Transverse colon (tissue), 4 donors: ENCODE measurements at regions not wholly inside any gene's neighbourhood (a gene's known extent, or its start where the extent isn't known, plus 50 kb on each side); places are given as distances from the start of the nearest gene placed in this dataset.

ENCODE experiments used
- DNase-seq: peaks from one replicate; pipeline ENCODE4 v3.0.0-alpha.2; 2019
- H3K27ac ChIP-seq, 4 donors: fragments of 200-600 bp; sonication (generic); 2 replicates each; pipeline ENCODE4 v1.5.1; 2016 to 2018; ENCODE audit warnings: inconsistent platforms in 4 of 4
- H3K27me3 ChIP-seq: fragments of 200-600 bp; sonication (generic); 2 replicates; pipeline ENCODE4 v1.5.1; 2017; ENCODE audit warnings: inconsistent platforms
- H3K36me3 ChIP-seq, 4 donors: fragments of 200-600 bp; sonication (generic); 2 replicates each; pipeline ENCODE4 v1.5.1; 2017 to 2019; ENCODE audit warnings: inconsistent platforms in 4 of 4
- H3K4me1 ChIP-seq, 4 donors: fragments of 200-600 bp; sonication (generic); 2 replicates each; pipeline ENCODE4 v1.5.1; 2017 to 2020; ENCODE audit warnings: inconsistent platforms in 4 of 4
- H3K4me3 ChIP-seq, 4 donors: fragments of 200-600 bp; sonication (generic); 1 replicate in 1 of 4; 2 replicates in 3 of 4; pipeline versions ENCODE4 v1.5.1 to v1.6.1; 2017 to 2019; ENCODE audit warnings: inconsistent platforms in 4 of 4
- H3K9me3 ChIP-seq, 2 donors: fragments of 200-600 bp; sonication (generic); 2 replicates each; pipeline ENCODE4 v1.5.1; 2017 to 2019; ENCODE audit warnings: inconsistent platforms in 2 of 2
- EP300 ChIP-seq: sonication (generic); formaldehyde crosslinking; IDR thresholded peaks from one replicate; pipeline ENCODE4 v1.6.1; 2017; ENCODE audit warnings: antibody characterized with exemption, low read depth
- POLR2A ChIP-seq: fragments of 450-650 bp; IDR thresholded peaks from one replicate; pipeline ENCODE4 v1.6.1; 2016; ENCODE audit warnings: antibody characterized with exemption, mild to moderate bottlenecking, moderate library complexity
- POLR2AphosphoS5 ChIP-seq, 3 donors: sonication (generic); formaldehyde crosslinking; IDR thresholded peaks; one replicate each; pipeline ENCODE4 v1.6.1; 2016; ENCODE audit warnings: antibody characterized with exemption in 3 of 3
- WGBS, 2 donors: methylation state at CpG; one replicate each; pipeline ENCODE4 v1.1.5; 2018; ENCODE audit warnings: low coverage in 1 of 2; 5-methylcytosine and 5-hydroxymethylcytosine counted together
- in situ Hi-C, 4 donors: fragments of 200-750 bp; cut with MboI; loops; one replicate each; pipeline versions ENCODE4 v1.15.0 to v1.15.1; 2017; ENCODE audit warnings: low sequenced_read_pairs in 3 of 4, low pct_ligation_motif_present in 1 of 4, low pct_unique_long_range_greater_than_20kb in 1 of 4
- intact Hi-C: fragments of 100-400 bp; cut with DNase I; formaldehyde crosslinking; loops from one replicate; pipeline ENCODE4 v1.15.1; 2023; ENCODE audit warnings: low total_unique reads
- TF ChIP-seq, protein P1 (sequence below), 5 experiments: fragments of 200-600 bp in 3 of 5; fragments of 450-650 bp in 2 of 5; sonication (generic) in 3 of 5; IDR thresholded peaks; 1 replicate in 2 of 5; 2 replicates in 3 of 5; pipeline ENCODE4 v1.5.1; 2016 to 2017; ENCODE audit warnings: antibody characterized with exemption in 5 of 5, inconsistent platforms in 3 of 5, mild to moderate bottlenecking in 2 of 5, moderate library complexity in 1 of 5

GRCh38 chr2:144285324-144285723 is 234.6 kb downstream of the ZEB2 start:
- TF ChIP-seq POLR2A, result no peak
- TF ChIP-seq, protein P1, sequence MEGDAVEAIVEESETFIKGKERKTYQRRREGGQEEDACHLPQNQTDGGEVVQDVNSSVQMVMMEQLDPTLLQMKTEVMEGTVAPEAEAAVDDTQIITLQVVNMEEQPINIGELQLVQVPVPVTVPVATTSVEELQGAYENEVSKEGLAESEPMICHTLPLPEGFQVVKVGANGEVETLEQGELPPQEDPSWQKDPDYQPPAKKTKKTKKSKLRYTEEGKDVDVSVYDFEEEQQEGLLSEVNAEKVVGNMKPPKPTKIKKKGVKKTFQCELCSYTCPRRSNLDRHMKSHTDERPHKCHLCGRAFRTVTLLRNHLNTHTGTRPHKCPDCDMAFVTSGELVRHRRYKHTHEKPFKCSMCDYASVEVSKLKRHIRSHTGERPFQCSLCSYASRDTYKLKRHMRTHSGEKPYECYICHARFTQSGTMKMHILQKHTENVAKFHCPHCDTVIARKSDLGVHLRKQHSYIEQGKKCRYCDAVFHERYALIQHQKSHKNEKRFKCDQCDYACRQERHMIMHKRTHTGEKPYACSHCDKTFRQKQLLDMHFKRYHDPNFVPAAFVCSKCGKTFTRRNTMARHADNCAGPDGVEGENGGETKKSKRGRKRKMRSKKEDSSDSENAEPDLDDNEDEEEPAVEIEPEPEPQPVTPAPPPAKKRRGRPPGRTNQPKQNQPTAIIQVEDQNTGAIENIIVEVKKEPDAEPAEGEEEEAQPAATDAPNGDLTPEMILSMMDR (IDR thresholded peaks at IDR 0.05), result no peak
- no peak for TF ChIP-seq EP300
- no peak for TF ChIP-seq POLR2AphosphoS5 (IDR thresholded peaks at IDR 0.05)
- intact Hi-C loops (no loop called here), in situ Hi-C loops (no loop called here)
- H3K9me3 ChIP-seq, result no peaks in the 10 kb centered on the region
- H3K4me3 ChIP-seq, result no peak overlapping the region
- no peaks in the 10 kb centered on the region for H3K36me3 ChIP-seq
- no peak for DNase-seq
- no peak overlapping the region for H3K27ac ChIP-seq
- no peaks in the 10 kb centered on the region for H3K4me1 ChIP-seq
- no peaks in the 10 kb centered on the region for H3K27me3 ChIP-seq

- H3K4me3 ChIP-seq, result no peak overlapping the region
- H3K4me1 ChIP-seq, result no peaks in the 10 kb centered on the region
- no peaks in the 10 kb centered on the region for H3K9me3 ChIP-seq
- in situ Hi-C loops (no loop called here), intact Hi-C loops (no loop called here)
- H3K27ac ChIP-seq, result no peak overlapping the region
- H3K27me3 ChIP-seq, result no peaks in the 10 kb centered on the region
- no peak for DNase-seq
- TF ChIP-seq POLR2A (no peak), EP300 (no peak), POLR2AphosphoS5 (IDR thresholded peaks at IDR 0.05) (no peak)
- TF ChIP-seq, protein P1 (IDR thresholded peaks at IDR 0.05), result no peak
- no peaks in the 10 kb centered on the region for H3K36me3 ChIP-seq
Observed at GRCh38 chr2:144281476-144281875, 238.4 kb downstream of the ZEB2 start.

- TF ChIP-seq, protein P1 (IDR thresholded peaks at IDR 0.05), result no peak
- TF ChIP-seq EP300, result no peak
- no peak for TF ChIP-seq POLR2A
- no peak for TF ChIP-seq POLR2AphosphoS5 (IDR thresholded peaks at IDR 0.05)
- WGBS, 2 donors, result 71 to 78% methylated on average over 2 of the region's 2 CpGs
- Histone ChIP-seq H3K27me3 (no peaks in the 10 kb centered on the region), H3K9me3 (no peaks in the 10 kb centered on the region), H3K4me1 (no peaks in the 10 kb centered on the region), H3K36me3 (no peaks in the 10 kb centered on the region), H3K27ac (no peak overlapping the region), H3K4me3 (no peak overlapping the region)
- DNase-seq, result no peak
- in situ Hi-C loops, result no loop called here
- intact Hi-C loops, result no loop called here
Observed at GRCh38 chr2:144280009-144280408, 239.9 kb downstream of the ZEB2 start.

- H3K4me1 ChIP-seq, result no peaks in the 10 kb centered on the region
- in situ Hi-C loops, result no loop called here
- intact Hi-C loops, result no loop called here
- TF ChIP-seq EP300 (no peak), POLR2A (no peak), POLR2AphosphoS5 (IDR thresholded peaks at IDR 0.05) (no peak)
- TF ChIP-seq, protein P1 (IDR thresholded peaks at IDR 0.05), result no peak
- H3K4me3 ChIP-seq, result no peak overlapping the region
- DNase-seq, result no peak
- no peaks in the 10 kb centered on the region for H3K36me3 ChIP-seq
- no peaks in the 10 kb centered on the region for H3K9me3 ChIP-seq
- 92 to 94% methylated on average over 2 to 3 of the region's 3 CpGs for WGBS, 2 donors
- no peak overlapping the region for H3K27ac ChIP-seq
- H3K27me3 ChIP-seq, result no peaks in the 10 kb centered on the region
Observed at GRCh38 chr2:144279165-144279564, 240.8 kb downstream of the ZEB2 start.
